Jurkat, Clone E6-1 (cell line): ENCODE measurements at regions not wholly inside any gene's neighbourhood (a gene's known extent, or its start where the extent isn't known, plus 50 kb on each side); places are given as distances from the start of the nearest gene placed in this dataset.
"Not testable (repeated sequence)": the region's sequence is repeated elsewhere in the genome, so short reads cannot be mapped to it uniquely, and the experiment has no call there.

Source experiments
- DNase-seq: peaks from one replicate; pipeline ENCODE4 v3.0.0-alpha.2; 2011; ENCODE audit warnings: low read depth, low spot score
- H3K4me3 ChIP-seq: 2 replicates; pipeline ENCODE4 v1.5.1; 2011; ENCODE audit warnings: mild to moderate bottlenecking, low read length, control low read depth, moderate library complexity

DNA sequence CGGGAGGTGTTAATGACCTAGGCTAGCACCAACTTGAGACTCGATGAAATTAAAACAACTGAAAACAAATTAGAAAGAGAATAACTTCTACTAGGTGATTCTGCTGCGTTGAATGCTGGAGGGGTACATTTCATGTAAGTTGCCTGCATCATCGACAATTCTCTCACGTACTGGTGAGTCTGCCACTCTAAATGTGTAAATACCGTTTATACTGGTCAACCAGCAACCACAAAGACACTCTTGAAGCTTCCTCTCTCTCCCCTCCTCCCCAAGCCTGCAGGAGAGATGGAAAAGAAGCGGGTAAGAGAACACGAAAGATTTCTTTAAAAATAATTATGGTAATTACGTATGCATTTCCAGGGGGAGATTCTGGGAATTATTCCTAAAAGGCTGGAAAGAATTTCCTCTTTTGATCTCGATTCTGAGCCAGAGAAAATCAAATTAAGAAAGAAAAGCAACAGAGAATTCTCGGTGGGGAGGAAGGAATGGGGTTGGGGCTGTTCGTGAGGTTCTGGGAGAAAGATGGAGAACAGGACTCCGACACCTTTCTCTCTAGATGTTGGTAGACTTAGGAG is 68.6 kb upstream of the MRTFB start:
- peak; percentile 10 for DNase-seq
- H3K4me3 ChIP-seq, result no peak overlapping the region

DNA sequence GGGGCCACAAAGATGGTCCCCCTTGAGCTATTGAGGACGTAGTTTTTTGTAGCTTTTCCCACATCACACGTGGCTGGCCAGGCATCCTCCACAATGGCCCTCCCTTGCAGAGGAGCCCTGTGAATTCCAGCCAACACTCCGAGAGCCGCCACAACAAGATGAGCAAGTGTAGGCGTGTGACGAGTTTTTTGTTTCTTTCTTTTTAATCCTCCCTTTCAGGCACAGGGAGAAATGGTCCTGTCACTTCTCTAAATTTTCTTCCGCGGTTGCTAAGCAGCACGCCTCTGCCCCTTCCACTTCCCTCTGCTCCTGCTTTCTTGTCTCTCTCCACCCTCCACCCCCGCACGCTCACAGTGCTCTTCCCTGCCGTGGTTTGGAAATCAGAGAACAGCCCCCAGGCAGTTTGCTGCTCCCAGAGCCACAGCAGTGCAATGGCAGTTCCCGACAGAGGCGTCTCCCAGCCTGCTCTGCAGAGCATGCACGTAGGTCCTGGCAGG is 68.0 kb upstream of the MRTFB start:
- H3K4me3 ChIP-seq, result no peak overlapping the region
- no peak for DNase-seq

DNA sequence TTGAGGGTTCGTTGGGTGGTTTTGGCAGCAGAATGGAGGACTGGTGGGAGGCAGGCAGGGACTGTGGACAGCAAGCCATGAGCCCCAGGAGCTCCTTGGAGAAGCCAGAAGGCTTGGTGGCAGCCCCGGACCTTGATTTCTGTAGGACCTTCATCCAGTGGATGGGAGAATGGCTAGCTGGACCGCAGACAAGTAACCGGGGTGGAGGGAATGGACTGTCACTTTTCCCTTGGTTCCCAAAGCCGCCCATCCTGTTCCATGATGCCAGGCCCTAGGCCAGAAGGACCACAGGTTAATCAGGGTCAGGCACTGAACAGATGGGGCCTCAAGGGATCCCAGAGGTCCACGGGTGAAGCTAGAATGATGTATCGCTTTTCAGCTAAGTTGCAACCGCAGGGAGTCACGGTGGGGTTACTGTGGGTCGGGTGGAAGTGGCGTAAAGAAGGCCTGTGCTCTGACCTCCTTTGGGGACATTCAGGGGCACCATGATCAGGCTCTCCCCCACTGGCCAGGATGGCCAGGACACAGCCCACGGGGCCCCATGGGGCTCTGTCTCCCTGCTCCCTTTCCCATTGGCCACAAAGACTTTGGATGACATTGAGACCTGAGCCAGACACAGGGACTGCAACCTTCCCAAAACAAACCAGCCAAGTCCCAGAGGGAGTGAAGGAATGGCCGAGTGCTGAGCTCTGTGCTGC is 66.9 kb upstream of the MRTFB start:
- DNase-seq, result no peak
- H3K4me3 ChIP-seq, result no peak overlapping the region

DNA sequence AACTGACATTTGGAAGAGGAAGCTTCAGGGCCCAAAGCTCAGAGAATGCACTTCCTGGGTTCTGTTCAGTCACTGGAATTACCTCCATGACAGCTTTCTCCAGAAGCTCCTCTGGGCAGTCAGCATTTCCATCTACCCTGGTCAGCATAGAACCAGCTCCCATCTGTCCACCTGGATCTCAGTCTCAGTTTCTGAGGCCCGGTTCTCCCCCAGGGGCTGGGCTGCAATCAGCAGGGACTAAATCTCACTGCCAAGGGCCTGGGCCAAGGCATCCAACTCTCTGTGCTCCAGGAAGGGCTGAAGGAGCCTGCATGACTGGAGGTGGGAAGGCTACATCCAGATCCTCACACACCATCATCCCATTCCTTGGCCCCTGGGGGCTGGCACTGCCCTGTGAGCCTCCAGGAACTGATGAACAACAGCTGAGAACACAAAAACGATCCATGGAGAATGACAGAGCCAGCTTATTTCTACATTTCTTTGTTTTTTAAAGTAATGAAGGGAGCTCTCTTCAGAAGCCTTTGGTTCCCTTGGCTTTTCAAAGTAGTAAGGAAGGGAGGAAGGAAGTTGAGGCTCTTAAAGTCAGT is 66.3 kb upstream of the MRTFB start:
- no peak for DNase-seq
- H3K4me3 ChIP-seq, result no peak overlapping the region

DNA sequence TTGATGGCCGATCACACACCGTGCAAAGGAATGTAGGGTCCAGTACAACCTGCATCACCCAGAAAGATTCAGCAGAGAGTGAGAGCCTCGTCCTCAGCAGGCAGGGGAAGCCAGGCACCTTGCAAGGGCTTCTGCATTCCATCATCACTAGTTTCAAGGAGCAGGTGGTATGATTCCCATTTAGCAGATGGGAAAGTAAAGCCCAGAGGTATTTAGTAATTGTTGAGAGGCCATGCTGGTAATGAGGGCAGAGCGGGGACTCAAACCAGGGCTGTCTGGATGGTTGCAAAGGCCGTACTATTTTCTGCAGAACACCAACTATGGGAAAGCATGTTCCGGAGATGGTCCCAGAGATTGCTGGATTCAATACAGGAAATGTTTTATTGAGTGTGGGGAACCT is 65.8 kb upstream of the MRTFB start:
- DNase-seq, result no peak
- no peak overlapping the region for H3K4me3 ChIP-seq

DNA sequence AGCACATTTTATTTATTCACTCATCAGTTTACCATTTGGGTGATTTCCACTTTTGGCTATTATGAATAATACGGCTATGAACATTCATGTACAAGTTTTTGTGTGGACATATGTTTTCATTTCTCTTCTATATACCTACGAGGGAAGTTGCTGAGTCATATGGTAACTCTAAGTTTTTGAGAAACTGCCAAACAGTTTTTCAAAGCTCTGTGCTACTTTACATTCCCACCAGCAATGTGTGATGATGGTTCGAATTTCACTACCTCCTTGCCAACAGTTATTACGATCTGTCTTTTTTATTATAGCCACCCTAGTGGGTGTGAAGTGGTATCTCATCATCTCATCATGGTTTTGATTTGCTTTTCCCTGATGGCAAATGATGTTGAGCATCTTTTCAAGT is 63.7 kb upstream of the MRTFB start:
- no peak for DNase-seq

DNA sequence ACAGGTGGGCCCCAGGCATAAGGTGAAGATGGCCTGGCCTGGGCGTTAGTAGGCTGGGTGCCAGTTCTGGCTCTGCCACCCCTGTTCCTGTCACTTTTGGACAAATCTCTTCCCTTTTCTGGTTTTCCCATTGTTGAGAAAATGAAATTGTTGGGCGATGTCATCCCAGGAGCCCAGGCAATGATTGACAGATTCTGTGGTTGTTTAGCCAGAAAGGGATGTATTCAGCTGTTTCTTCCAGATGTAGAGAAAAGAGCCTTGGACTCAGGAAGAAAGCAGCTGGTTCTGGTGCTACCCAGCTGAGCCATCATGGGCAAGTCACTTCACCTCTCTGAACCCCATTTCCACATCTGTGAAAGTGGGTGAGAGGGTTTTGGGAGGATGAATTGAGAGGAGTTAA is 60.1 kb upstream of the MRTFB start:
- DNase-seq, result no peak

More for the DNA sequence above, 63.7 kb upstream of the MRTFB start:
- no peak overlapping the region for H3K4me3 ChIP-seq

DNA sequence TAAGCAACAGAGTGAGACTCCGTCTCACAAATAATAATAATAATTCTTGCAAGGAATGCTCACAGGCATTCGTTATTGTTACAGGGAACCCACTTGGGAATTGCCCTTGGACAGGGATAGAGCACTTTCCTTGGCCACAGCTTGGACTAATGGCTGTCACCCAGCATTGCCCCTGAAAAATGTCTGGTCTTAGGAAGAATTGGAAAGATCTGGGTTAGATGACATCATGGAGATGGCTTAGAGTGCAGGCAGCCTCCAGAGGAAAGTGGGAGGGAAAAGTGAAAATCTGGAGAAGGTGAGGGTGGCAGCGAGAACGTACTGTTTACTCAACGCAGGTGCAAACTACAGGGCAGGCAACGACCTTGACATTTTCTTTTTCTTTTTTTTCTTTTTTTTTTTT is 59.3 kb upstream of the MRTFB start:
- DNase-seq, result no peak
- H3K4me3 ChIP-seq, result no peak overlapping the region

More for the DNA sequence above, 60.1 kb upstream of the MRTFB start:
- H3K4me3 ChIP-seq, result no peak overlapping the region

DNA sequence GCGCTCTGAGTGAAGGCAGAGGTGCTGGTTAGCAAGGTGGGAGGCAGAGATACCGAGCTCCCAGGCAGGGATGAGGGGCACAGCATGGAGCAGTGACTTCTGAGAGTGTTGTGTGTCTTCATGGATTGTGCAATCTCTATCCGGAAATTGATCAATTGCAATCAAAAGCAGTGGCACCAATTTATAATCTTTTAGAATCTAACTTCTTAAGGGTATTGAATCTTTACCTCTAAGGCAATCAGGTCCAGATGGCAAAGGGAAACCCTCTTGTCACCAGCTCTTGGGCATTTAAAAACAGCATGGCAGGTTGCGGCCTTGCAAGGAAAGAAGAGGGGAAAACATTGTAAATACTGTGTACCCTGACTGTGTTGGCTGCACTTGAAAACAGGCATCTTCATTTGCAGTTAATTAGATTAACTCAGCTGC is 58.0 kb upstream of the MRTFB start:
- no peak overlapping the region for H3K4me3 ChIP-seq
- no peak for DNase-seq

DNA sequence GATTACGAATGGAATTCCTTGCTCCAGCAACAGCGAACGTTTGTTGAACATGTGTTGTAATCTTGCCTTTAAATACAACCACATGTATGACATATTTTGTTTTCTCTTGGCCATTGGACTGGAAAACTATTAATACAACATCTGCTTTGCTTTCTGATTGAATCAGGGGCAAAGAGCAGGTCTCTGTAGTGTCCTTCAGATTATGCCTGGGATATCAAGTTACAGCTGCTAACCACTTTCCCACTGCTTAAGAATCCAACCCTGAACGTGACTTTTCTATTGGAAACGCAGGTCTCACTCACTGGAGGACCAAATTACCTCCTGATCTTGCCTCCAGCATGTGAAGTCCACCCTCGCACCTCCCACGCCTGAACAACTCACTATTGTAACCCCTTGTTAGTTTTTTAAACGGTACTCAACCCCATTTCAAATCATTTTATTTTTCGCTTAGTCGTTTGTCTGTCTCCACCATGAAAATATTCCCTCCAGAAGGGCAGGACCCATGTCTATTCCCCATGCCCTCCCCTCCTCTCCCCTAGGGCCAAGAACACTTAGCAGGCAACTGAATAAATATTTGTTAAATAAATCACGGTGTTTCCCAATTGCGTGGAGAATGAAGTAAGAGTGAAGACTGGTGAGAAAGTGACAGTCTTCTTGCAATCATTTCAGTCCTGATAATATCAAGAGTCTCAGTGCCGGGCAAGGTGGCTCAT is 57.4 kb upstream of the MRTFB start:
- H3K4me3 ChIP-seq, result no peak overlapping the region
- DNase-seq, result no peak

DNA sequence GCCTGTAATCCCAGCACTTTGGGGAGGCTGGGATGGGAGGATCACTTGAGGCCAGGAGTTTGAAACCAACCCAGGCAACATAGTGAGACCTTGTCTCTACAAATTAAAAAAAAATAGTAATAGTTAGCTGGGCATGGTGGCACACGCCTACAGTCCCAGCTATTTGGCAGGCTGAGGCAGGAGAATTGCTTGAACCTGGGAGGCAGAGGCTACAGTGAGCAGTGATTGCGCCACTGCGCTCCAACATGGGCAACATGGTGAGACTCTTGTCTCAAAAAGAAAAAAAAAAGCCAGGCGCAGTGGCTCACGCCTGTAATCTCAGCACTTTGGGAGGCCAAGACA is 56.9 kb upstream of the MRTFB start:
- DNase-seq, result no peak
- no peak overlapping the region for H3K4me3 ChIP-seq

DNA sequence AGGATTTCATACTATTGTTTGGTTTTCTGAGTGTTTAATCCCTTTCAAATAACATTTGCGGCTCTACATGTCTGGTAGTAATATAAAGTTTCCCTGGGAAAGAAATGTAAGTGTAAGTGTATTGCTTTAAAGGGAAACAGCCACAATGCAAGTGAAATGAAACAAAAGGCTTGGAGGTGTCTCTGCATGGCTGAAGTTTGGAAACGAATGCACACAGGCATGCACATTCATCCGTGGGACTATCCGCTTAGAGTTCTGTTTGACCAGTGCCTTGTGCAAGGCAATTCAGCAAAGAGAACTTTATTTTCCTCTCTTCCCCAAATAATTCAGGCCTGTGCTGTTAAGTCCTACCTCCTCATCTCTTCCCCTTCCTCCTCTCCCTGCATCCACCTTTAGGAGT is 56.1 kb upstream of the MRTFB start:
- H3K4me3 ChIP-seq, result no peak overlapping the region
- no peak for DNase-seq

DNA sequence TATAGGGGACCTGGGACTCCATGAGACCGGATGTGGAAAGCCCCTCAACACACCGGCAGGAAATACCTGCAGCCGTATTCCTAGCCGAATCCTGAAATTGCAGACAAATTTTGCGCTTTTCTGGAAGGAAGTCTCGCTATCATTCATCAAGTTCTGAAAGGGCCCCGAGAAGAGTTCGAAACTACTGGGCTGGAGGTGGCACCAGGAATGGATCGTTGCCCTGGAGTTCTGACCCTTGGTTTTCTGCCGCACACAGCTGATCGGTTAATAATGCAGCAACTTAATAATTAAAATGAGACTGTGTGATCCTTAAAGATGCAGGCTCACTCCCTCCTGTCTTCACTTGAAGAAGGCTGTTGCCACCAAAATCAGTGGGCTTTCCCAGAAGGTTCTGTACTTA is 55.7 kb upstream of the MRTFB start:
- no peak overlapping the region for H3K4me3 ChIP-seq

DNA sequence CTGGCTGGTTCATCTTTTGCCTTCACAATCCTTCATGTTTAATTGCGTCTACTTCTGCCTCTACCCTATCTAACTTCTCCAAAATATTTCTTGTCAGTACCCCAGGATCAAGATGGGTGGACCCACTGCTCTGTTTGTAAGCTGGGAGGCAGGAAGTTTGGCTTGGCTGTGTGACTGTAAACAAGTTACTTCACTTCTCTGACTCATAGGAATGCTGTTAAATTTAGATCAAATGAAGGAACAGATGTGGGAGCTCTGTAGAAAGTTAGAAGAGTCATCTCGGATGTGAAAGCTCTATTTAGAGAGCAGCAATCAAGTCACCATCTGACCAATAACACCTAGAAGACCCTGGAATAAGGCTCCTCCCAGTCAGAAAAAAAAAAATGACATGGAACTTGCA is 55.2 kb upstream of the MRTFB start:
- H3K4me3 ChIP-seq, result no peak overlapping the region
- no peak for DNase-seq

More for the DNA sequence above, 55.7 kb upstream of the MRTFB start:
- no peak for DNase-seq

DNA sequence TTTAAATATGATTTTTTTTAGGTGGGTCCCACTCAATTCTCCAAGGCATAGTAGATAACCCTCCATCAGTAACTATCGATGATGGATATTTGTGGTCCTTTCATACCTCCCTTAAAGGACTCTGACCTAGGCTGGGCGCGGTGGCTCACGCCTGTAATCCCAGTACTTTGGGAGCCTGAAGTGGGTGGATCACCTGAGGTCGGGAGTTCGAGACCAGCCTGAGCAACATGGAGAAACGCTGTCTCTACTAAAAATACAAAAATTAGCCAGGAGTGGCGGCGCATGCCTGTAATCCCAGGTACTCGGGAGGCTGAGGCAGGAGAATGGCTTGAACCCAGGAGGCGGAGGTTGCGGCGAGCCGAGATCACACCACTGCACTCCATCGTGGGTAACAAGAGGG is 54.8 kb upstream of the MRTFB start:
- not testable (repeated sequence) for DNase-seq, H3K4me3 ChIP-seq

DNA sequence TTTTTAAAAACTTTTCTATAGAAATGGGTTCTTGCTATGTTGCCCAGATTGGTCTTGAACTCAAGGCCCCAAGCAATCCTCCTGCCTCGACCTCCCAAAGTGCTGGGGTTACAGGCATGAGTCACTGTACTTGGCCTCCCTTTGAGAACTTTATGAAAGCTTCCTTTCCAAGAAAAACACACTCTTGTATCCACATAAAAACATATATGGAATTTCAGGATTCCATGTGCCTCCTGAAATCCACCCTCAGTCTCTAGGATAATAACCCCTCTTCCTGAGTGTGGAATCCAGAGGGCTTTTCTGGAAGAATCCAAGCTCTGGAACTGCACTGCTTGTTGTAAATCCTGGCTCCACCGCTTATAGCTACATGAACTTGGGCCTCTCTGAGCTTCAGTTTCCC is 53.2 kb upstream of the MRTFB start:
- H3K4me3 ChIP-seq, result no peak overlapping the region

DNA sequence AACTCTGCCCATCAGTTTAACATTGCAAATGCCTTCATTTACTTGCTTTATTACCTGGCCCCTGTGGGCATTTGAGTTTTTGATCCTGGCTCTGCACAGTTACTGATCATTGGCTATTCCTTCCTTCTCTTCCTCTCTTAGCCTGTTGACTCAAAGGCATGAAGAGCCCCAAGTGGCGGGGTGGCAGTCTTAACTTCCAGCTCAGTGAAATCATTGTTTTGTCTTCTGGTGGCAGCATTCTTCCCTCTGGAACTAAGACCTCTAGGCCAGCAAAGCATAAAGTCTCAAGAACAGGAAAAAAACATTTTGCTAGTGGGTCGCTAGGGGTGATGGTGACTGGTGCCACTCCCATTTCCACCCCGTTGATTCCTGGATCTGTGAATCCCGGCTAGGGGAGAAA is 52.3 kb upstream of the MRTFB start:
- DNase-seq, result no peak
- no peak overlapping the region for H3K4me3 ChIP-seq

More for the DNA sequence above, 53.2 kb upstream of the MRTFB start:
- no peak for DNase-seq

DNA sequence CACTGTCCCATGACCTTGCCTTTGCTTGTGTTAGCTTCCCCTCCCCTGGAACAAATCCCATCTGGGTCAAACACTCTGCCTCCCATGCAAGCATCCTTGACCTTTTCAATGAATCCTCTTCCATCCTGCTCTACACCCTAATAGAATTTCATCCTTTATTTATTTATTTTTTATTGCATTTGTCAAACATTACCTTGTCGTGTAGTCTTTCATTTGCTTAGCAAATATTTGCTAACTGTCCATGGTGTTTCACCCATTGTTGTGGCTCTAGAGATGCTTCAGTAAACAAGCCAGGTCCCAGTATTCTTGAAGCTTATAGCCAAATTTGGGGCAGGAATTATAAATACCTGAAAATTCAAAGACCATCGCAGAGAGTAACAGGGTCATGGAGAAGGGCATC is 51.0 kb upstream of the MRTFB start:
- DNase-seq, result no peak
- H3K4me3 ChIP-seq, result no peak overlapping the region
